ACC112 (cell line): ENCODE measurements at regions not wholly inside any gene's neighbourhood (a gene's known extent, or its start where the extent isn't known, plus 50 kb on each side); places are given as distances from the start of the nearest gene placed in this dataset.
A peak's percentile ranks its signal among the peaks of the same experiment; 100 is the strongest.

Experiments used
- H2AFZ ChIP-seq: fragments of 200-600 bp; sonication (generic); one replicate; pipeline ENCODE4 v1.6.0; 2017; ENCODE audit warnings: antibody characterized with exemption, low read length; ENCODE audit not compliant: unreplicated experiment
- H3K27ac ChIP-seq: fragments of 200-600 bp; sonication (generic); 2 replicates; pipeline ENCODE4 v1.5.1; 2014; ENCODE audit warnings: low read depth, mild to moderate bottlenecking, antibody characterized with exemption, low read length, moderate library complexity
- H3K27me3 ChIP-seq: fragments of 200-600 bp; sonication (generic); 2 replicates; pipeline ENCODE4 v1.6.1; 2014; ENCODE audit warnings: mild to moderate bottlenecking, antibody characterized with exemption, low read length, moderate library complexity, mixed read lengths; ENCODE audit not compliant: insufficient read depth
- H3K36me3 ChIP-seq: fragments of 200-600 bp; sonication (generic); 2 replicates; pipeline ENCODE4 v1.6.1; 2016; ENCODE audit warnings: mild to moderate bottlenecking, antibody characterized with exemption, low read length, moderate library complexity, mixed read lengths; ENCODE audit not compliant: insufficient read depth
- H3K4me1 ChIP-seq: fragments of 200-600 bp; sonication (generic); one replicate; pipeline ENCODE4 v1.6.1; 2016; ENCODE audit warnings: low read length, mixed read lengths; ENCODE audit not compliant: insufficient read depth, unreplicated experiment, control insufficient read depth
- H3K4me3 ChIP-seq: fragments of 200-600 bp; sonication (generic); 2 replicates; pipeline ENCODE4 v1.5.1; 2014; ENCODE audit warnings: mild to moderate bottlenecking, low read depth, low read length
- H3K79me2 ChIP-seq: fragments of 200-600 bp; sonication (generic); one replicate; pipeline ENCODE4 v1.6.0; 2016; ENCODE audit warnings: low read length; ENCODE audit not compliant: control insufficient read depth, unreplicated experiment, insufficient read depth

- Histone ChIP-seq H3K36me3 (no peaks in the 10 kb centered on the region), H3K27me3 (no peaks in the 10 kb centered on the region), H3K79me2 (no peaks in the 10 kb centered on the region), H2AFZ (no peak overlapping the region), H3K4me3 (no peak overlapping the region), H3K4me1 (peaks cover 6% of the 10 kb centered on the region), H3K27ac (no peak overlapping the region)
Measured at GRCh38 chr6:14200047-14200446, 82.5 kb downstream of the CD83 start.

DNA sequence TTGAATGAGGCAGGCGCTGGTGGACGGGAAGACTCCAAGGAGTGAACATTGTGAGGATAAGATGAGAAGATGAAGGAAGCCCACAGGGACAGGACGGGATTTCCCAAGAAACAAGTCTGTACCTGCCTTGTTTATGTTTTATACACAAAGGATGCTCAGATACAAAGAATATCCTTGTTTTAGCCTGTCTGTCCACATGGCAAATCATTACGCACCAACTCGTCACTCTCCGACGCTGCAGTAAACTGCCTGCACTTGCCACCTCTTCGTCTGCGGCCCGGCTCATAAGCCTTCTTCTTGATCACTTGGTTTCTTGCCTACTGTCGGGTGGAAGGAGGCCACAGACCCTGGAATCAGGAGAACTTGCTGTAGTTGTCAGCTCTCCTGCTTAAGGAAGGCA lies 85.4 kb downstream of the CD83 start:
- H3K4me3 ChIP-seq, result no peak overlapping the region
- H3K4me1 ChIP-seq, result peaks cover 14% of the 10 kb centered on the region
- no peaks in the 10 kb centered on the region for H3K36me3 ChIP-seq
- no peak overlapping the region for H2AFZ ChIP-seq
- no peaks in the 10 kb centered on the region for H3K27me3 ChIP-seq
- no peak overlapping the region for H3K27ac ChIP-seq
- no peaks in the 10 kb centered on the region for H3K79me2 ChIP-seq

DNA sequence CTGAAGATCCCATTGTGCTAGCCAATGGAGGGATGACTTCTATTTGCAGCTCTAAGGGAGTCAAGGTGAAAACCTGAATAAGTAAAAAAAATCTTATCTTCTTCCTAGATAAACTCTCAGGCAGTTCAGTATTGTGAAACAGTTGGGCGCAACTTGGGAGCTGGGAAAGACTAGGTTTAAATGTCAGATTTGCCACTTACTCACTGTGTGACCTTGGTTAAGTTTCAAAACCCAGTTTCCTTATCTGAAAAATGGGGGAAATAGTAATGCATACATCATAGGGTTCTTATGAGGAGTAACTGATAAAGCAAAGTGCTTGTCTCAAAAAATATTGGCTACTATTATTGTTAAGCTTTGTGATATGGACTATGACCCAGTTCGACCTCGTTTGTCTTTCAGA lies 88.8 kb downstream of the CD83 start:
- Histone ChIP-seq H3K4me3 (no peak overlapping the region), H2AFZ (no peak overlapping the region), H3K27ac (no peak overlapping the region), H3K27me3 (no peaks in the 10 kb centered on the region), H3K36me3 (no peaks in the 10 kb centered on the region), H3K79me2 (no peaks in the 10 kb centered on the region), H3K4me1 (peaks cover 12% of the 10 kb centered on the region)

DNA sequence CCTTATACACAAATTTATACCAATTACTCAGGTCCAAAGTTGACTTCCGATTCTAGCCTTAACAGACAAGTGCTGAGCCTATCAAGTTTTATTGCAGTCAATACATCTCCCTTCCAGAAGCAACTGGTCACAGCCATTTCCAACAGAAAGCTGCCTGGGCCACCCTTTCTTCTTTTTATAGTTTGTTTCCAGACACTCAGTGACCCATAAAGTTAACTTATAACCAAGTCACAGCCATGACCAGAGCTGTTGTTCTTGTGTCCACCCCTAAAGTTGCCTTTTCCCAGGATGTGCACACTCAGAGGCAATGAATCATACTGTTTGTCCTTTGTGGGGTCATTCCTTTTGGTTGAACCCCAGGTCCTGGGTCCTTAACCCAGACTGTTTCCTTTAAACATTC lies 89.9 kb downstream of the CD83 start:
- H2AFZ ChIP-seq, result no peak overlapping the region
- H3K27me3 ChIP-seq, result no peaks in the 10 kb centered on the region
- peaks cover 19% of the 10 kb centered on the region for H3K4me1 ChIP-seq
- no peak overlapping the region for H3K27ac ChIP-seq
- H3K36me3 ChIP-seq, result no peaks in the 10 kb centered on the region
- no peaks in the 10 kb centered on the region for H3K79me2 ChIP-seq
- H3K4me3 ChIP-seq, result no peak overlapping the region

DNA sequence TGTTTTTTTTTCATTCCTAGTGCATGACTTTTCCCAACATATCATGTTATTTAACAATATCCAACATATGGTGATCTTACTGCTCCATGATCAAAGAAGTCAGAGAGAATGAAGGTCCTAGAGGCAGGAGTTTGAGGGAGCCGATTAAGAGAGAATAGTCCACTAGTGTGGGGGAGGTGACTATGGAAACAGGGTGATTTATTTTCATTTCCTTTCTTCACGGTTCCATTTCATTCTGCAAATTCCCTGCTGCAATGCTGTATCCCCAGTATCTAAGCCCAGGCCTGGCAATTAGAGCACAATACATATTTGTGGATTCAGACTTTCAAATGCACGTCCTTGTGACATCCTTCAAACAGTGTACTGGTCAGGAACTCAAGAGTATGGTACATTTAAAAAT lies 91.4 kb downstream of the CD83 start:
- no peaks in the 10 kb centered on the region for H3K27me3 ChIP-seq
- H3K79me2 ChIP-seq, result no peaks in the 10 kb centered on the region
- H3K4me1 ChIP-seq, result peaks cover 19% of the 10 kb centered on the region
- no peak overlapping the region for H3K27ac ChIP-seq
- H2AFZ ChIP-seq, result no peak overlapping the region
- no peak overlapping the region for H3K4me3 ChIP-seq
- no peaks in the 10 kb centered on the region for H3K36me3 ChIP-seq

DNA sequence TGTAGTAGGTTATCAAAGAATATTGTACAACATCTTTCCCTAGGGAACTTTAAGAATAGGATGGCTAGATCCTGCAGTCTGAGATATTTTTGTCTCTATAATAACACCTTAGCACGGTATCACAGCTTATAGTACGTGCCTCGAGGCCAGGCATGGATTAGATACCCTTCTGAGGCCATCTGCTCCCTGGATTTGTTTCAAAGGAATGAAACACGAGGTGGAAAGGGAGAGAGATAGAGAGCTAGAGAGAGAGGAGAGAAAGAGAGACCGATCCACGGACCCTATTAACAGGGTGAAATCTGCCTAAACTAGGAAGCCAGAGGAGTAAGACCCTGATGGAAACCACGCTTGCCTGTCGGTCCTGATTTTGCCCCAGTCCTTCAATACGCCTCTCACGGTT lies 92.5 kb downstream of the CD83 start:
- Histone ChIP-seq H3K27me3 (no peaks in the 10 kb centered on the region), H3K27ac (no peak overlapping the region; the same call in 1 of the 2 replicates), H3K79me2 (no peaks in the 10 kb centered on the region), H3K36me3 (no peaks in the 10 kb centered on the region), H3K4me1 (peaks cover 19% of the 10 kb centered on the region), H3K4me3 (peak overlapping the region; percentile 84), H2AFZ (peak overlapping the region; percentile 89)

- H2AFZ ChIP-seq, result peak overlapping the region; percentile 89
- no peaks in the 10 kb centered on the region for H3K79me2 ChIP-seq
- H3K36me3 ChIP-seq, result no peaks in the 10 kb centered on the region
- peak overlapping the region; percentile 84 for H3K4me3 ChIP-seq
- H3K27me3 ChIP-seq, result no peaks in the 10 kb centered on the region
- peaks cover 19% of the 10 kb centered on the region for H3K4me1 ChIP-seq
- peak overlapping the region; percentile 68; the same call in 1 of the 2 replicates for H3K27ac ChIP-seq
Measured at GRCh38 chr6:14210663-14211561, 93.3 kb downstream of the CD83 start.

DNA sequence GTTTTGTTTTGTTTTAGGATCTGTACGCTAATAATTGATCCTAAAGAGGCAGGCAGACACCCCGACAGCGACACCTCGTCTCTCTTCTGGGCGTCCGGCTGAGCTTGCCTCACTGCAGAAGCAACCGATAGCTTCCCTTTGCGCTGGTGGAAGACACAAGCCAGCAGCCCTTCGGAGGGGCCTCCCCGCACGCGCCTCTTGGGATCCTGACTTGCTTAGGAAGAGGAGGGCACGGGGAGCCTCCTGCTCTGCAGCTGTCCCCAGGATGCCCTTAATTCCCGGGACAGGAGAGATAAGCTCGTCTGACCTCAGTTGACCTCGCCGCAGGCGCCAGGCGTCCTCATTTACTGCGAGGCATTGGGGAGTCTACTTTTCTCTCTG lies 94.0 kb downstream of the CD83 start:
- Histone ChIP-seq H3K36me3 (no peaks in the 10 kb centered on the region), H3K79me2 (no peaks in the 10 kb centered on the region), H3K4me1 (peaks cover 19% of the 10 kb centered on the region), H2AFZ (peak overlapping the region; percentile 74), H3K4me3 (peak overlapping the region; percentile 84), H3K27me3 (no peaks in the 10 kb centered on the region), H3K27ac (peak overlapping the region; percentile 68; the same call in 1 of the 2 replicates)

GRCh38 chr6:14212020-14212419 lies 94.4 kb downstream of the CD83 start:
- H3K4me3 ChIP-seq, result peak overlapping the region; percentile 84
- H2AFZ ChIP-seq, result peak overlapping the region; percentile 74
- peaks cover 18% of the 10 kb centered on the region for H3K4me1 ChIP-seq
- H3K79me2 ChIP-seq, result no peaks in the 10 kb centered on the region
- H3K27me3 ChIP-seq, result no peaks in the 10 kb centered on the region
- no peaks in the 10 kb centered on the region for H3K36me3 ChIP-seq
- no peak overlapping the region for H3K27ac ChIP-seq

- no peak overlapping the region for H3K4me3 ChIP-seq
- no peaks in the 10 kb centered on the region for H3K79me2 ChIP-seq
- H3K27ac ChIP-seq, result no peak overlapping the region
Measured at GRCh38 chr6:14212632-14213031, 95.1 kb downstream of the CD83 start.

More at GRCh38 chr6:14212632-14213031, 95.1 kb downstream of the CD83 start:
- Histone ChIP-seq H3K4me1 (peaks cover 12% of the 10 kb centered on the region), H3K36me3 (no peaks in the 10 kb centered on the region), H2AFZ (no peak overlapping the region), H3K27me3 (no peaks in the 10 kb centered on the region)
